Astrocyte (in vitro differentiated cells and primary cell): ENCODE measurements at regions not wholly inside any gene's neighbourhood (a gene's known extent, or its start where the extent isn't known, plus 50 kb on each side); places are given as distances from the start of the nearest gene placed in this dataset.
"Not testable (repeated sequence)": the region's sequence is repeated elsewhere in the genome, so short reads cannot be mapped to it uniquely, and the experiment has no call there.

Experiments used
- CTCF ChIP-seq: IDR thresholded peaks from 2 replicates; pipeline ENCODE4 v1.5.1; 2011; ENCODE audit warnings: low read depth, mild to moderate bottlenecking, inconsistent platforms, low read length, moderate library complexity; ENCODE audit not compliant: insufficient read depth
- EZH2 ChIP-seq: IDR thresholded peaks from 2 replicates; pipeline ENCODE4 v1.6.1; 2012; ENCODE audit warnings: mild to moderate bottlenecking, low read length, inconsistent platforms; ENCODE audit not compliant: insufficient read depth

DNA sequence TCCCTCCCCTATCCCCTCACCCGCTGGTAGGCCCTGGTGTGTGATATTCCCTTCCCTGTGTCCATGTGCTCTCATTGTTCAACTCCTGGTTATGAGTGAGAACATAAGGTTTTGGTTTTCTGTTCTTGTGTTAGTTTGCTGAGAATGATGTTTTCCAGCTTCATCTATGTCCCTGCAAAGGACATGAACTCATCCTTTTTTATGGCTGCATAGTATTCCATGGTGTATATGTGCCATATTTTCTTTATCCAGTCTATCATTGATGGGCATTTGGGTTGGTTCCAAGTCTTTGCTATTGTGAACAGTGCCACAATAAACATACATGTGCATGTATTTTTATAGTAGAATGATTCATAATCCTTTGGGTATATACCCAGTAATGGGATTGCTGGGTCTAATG, 217.8 kb downstream of the TLE3 start:
- not testable (repeated sequence) for TF ChIP-seq CTCF, EZH2
